ENCODE measurements at regions not wholly inside any gene's neighbourhood (a gene's known extent, or its start where the extent isn't known, plus 50 kb on each side); places are given as distances from the start of the nearest gene placed in this dataset.

DNA sequence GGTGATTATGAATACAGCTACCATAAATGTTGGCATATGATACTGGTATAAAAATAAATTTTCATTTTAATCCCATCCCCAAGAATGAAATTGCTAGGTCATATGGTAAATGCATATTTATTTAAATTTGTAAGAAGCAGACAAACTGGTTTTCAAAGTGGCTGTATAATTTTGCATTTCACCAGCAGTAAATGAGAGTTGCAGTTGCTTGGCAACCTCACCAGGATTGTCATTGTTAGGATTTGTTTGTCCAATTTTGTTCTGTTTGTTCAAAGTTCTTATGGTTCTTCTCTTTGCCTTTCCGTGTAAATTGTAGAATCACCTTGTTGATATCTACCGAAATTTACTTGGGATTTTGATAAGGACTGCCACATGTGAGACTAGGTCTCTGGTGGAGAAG lies 237.4 kb downstream of the OTUD1 start:
- Histone ChIP-seq H3K9me3 (ENCODE audit: insufficient read depth in 2 of 2, low read depth in 1 of 2, low read length in 1 of 2) (peaks cover 0 to 3% of the 10 kb centered on the region in 2 experiments; a peak in 1 of 4 replicates), H2BK20ac (ENCODE audit: low read length) (no peak overlapping the region), H3K79me2 (ENCODE audit: control insufficient read depth in 1 of 2, insufficient read depth in 2 of 2, low read length in 2 of 2) (no peaks in the 10 kb centered on the region), H3K9ac (replicated peaks in 1 of 4; ENCODE audit: extremely low read depth in 1 of 4, low read depth in 3 of 4, low read length in 3 of 4) (no peak overlapping the region), H3K27ac (ENCODE audit: low read depth, low read length) (no peak overlapping the region), H3K18ac (ENCODE audit: extremely low read depth, low read length) (no peak overlapping the region), H3K36me3 (ENCODE audit: control insufficient read depth in 2 of 4, insufficient read depth in 4 of 4, low read length in 3 of 4) (no peaks in the 10 kb centered on the region), H2AFZ (ENCODE audit: low read length) (no peak overlapping the region), H3K4me2 (ENCODE audit: insufficient read depth in 1 of 2, low read depth in 2 of 2, low read length in 2 of 2) (no peak overlapping the region), H3K4ac (replicated peaks; ENCODE audit: insufficient read length, low read depth, low read length) (no peak overlapping the region), H2BK15ac (ENCODE audit: low read length) (no peak overlapping the region), H3K4me1 (replicated peaks in 1 of 4; ENCODE audit: control insufficient read depth in 3 of 4, insufficient read depth in 4 of 4, low read length in 3 of 4) (no peaks in the 10 kb centered on the region), H4K91ac (replicated peaks; ENCODE audit: insufficient read length, low read length) (no peak overlapping the region), H3K14ac (ENCODE audit: insufficient read length) (no peak overlapping the region), H3K56ac (replicated peaks; ENCODE audit: insufficient read length, low read depth, low read length) (no peak overlapping the region), H3K4me3 (ENCODE audit: extremely low read depth in 1 of 4, insufficient read depth in 2 of 4, low read depth in 3 of 4, low read length in 4 of 4) (no peak overlapping the region), H3K27me3 (replicated peaks in 1 of 4; ENCODE audit: control insufficient read depth in 3 of 4, extremely low read depth in 1 of 4, insufficient read depth in 3 of 4, low read length in 3 of 4) (no peaks in the 10 kb centered on the region), H2BK5ac (ENCODE audit: low read depth, low read length) (no peak overlapping the region), H3K23me2 (ENCODE audit: low read depth, low read length) (no peaks in the 10 kb centered on the region; the same call in 1 of the 2 replicates), H3K79me1 (ENCODE audit: low read depth, low read length) (no peaks in the 10 kb centered on the region), H2BK120ac (replicated peaks; ENCODE audit: low read depth, low read length) (no peak overlapping the region), H4K20me1 (replicated peaks in 1 of 2; ENCODE audit: control insufficient read depth in 1 of 2, insufficient read depth in 2 of 2, low read length in 2 of 2) (no peaks in the 10 kb centered on the region), H3K23ac (ENCODE audit: insufficient read length) (no peak overlapping the region), H4K5ac (ENCODE audit: insufficient read length, low read depth, low read length) (no peak overlapping the region), H2AK5ac (ENCODE audit: low read depth, low read length) (no peak overlapping the region), H4K8ac (ENCODE audit: extremely low read depth, insufficient read depth, low read length) (no peak overlapping the region), H2BK12ac (ENCODE audit: low read depth, low read length) (no peak overlapping the region)
- POLR2A ChIA-PET (ENCODE audit: partially characterized antibody): no interaction called here
- 96% methylated on average over 2 of the region's 2 CpGs; no CpG with 5 or more reads in 1 of the 2 experiments for WGBS, 2 experiments (ENCODE audit: extremely low coverage in 1 of 2, insufficient coverage in 1 of 2, insufficient read length in 1 of 2, insufficient replicate concordance in 2 of 2, low coverage in 1 of 2, low lambda C conversion rate in 2 of 2, missing lambda C conversion rate in 1 of 2)
- TF ChIP-seq BRCA1 (IDR thresholded peaks at IDR 0.05; ENCODE audit: low read depth, low read length) (no peak), JUN (IDR thresholded peaks at IDR 0.05; ENCODE audit: low read depth, low read length) (no peak), TAF7 (optimal IDR thresholded peaks at IDR 0.05; ENCODE audit: borderline replicate concordance, low read depth, low read length) (no peak), POU5F1 (IDR thresholded peaks at IDR 0.05; ENCODE audit: low read depth, low read length) (no peak), BCL11A (IDR thresholded peaks at IDR 0.05; ENCODE audit: low read depth in 2 of 2, low read length in 2 of 2) (no peak)
- TF ChIP-seq, protein P1, sequence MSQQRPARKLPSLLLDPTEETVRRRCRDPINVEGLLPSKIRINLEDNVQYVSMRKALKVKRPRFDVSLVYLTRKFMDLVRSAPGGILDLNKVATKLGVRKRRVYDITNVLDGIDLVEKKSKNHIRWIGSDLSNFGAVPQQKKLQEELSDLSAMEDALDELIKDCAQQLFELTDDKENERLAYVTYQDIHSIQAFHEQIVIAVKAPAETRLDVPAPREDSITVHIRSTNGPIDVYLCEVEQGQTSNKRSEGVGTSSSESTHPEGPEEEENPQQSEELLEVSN (IDR thresholded peaks at IDR 0.05): no peak
- FAIRE-seq (no peak), DNase-seq (ENCODE audit: low read depth in 1 of 2, low spot score in 2 of 2) (no peak)
- CTCF ChIA-PET (ENCODE audit: partially characterized antibody): interaction anchor here (1.3 kb wide), 1 partner anchor 18 kb away, joined by 4 read pairs; no protein-coding TSS in a partner anchor
